Neural progenitor cell (in vitro differentiated cells): ENCODE measurements at regions not wholly inside any gene's neighbourhood (a gene's known extent, or its start where the extent isn't known, plus 50 kb on each side); places are given as distances from the start of the nearest gene placed in this dataset.

ENCODE experiments used
- CTCF ChIP-seq: fragments of 200-600 bp; sonication (generic); IDR thresholded peaks from 2 replicates; pipeline ENCODE4 v1.5.1; 2017; ENCODE audit warnings: antibody characterized with exemption, mild to moderate bottlenecking
- EZH2 ChIP-seq: fragments of 200-600 bp; sonication (generic); IDR thresholded peaks from 2 replicates; pipeline ENCODE4 v1.6.1; 2017; ENCODE audit warnings: antibody characterized with exemption, mild to moderate bottlenecking, moderate library complexity
- EZH2phosphoT487 ChIP-seq: fragments of 200-600 bp; sonication (generic); IDR thresholded peaks from 2 replicates; pipeline ENCODE4 v1.6.1; 2017; ENCODE audit warnings: antibody characterized with exemption

DNA sequence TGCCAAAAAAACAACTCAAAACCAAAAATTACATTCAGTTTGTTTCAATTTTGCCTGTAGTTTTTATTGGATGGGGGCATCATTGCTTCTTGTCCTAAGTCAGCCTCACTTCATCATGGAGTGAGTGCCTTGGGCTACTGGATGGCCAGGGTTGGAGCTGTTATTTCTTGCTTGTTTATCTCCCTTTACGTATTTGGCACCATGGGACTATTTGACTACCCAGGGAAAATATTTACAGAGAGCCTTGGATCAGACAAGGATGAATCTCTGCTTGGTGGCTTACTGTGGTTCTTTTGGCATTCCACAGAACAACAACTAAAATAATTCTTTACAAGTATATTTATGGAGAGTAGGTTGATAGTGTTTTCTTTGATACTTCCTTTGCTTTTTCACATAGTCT, 160.8 kb upstream of the SEL1L start:
- no peak for TF ChIP-seq CTCF
- TF ChIP-seq EZH2phosphoT487 = no peak
- no peak for TF ChIP-seq EZH2
